ENCODE measurements at regions not wholly inside any gene's neighbourhood (a gene's known extent, or its start where the extent isn't known, plus 50 kb on each side); places are given as distances from the start of the nearest gene placed in this dataset.

DNA sequence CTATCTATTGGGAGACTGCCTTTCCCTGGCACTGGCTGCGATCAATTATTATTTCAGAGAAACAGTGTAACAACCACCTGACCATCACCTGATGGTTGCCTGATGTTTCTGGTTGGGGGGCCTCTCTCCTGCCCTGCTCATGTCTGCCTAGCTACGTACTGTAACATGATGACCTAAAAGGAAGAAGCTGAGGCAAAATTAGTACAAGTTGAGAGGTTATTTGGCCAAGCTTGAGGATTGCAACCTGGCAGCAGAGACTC, 58.3 kb downstream of the OLFML3 start:
- no peak overlapping the region for H3K9ac ChIP-seq (ENCODE audit: low read length)
- H4K20me1 ChIP-seq (ENCODE audit: insufficient read depth, low read length) = no peaks in the 10 kb centered on the region
- Mint-ChIP-seq H3K4me1 (ENCODE audit: low read depth, unreplicated experiment) (peaks cover 3% of the 10 kb centered on the region), H3K27me3 (ENCODE audit: low read depth, unreplicated experiment) (peaks cover 16% of the 10 kb centered on the region), H3K4me3 (ENCODE audit: unreplicated experiment) (no peak overlapping the region), H3K36me3 (ENCODE audit: low read depth, unreplicated experiment) (no peaks in the 10 kb centered on the region), H3K27ac (ENCODE audit: unreplicated experiment) (no peak overlapping the region), H3K9me3 (ENCODE audit: unreplicated experiment) (no peaks in the 10 kb centered on the region)
- FAIRE-seq = no peak
- DNase-seq (ENCODE audit: low read depth) = no peak
- no peak overlapping the region for H3K27ac ChIP-seq (ENCODE audit: low read depth, low read length)
- no peak overlapping the region for H2AFZ ChIP-seq (ENCODE audit: low read depth, low read length)
- no peaks in the 10 kb centered on the region for H3K9me3 ChIP-seq (ENCODE audit: insufficient read depth, low read depth, low read length)
- TF ChIP-seq, protein P1, sequence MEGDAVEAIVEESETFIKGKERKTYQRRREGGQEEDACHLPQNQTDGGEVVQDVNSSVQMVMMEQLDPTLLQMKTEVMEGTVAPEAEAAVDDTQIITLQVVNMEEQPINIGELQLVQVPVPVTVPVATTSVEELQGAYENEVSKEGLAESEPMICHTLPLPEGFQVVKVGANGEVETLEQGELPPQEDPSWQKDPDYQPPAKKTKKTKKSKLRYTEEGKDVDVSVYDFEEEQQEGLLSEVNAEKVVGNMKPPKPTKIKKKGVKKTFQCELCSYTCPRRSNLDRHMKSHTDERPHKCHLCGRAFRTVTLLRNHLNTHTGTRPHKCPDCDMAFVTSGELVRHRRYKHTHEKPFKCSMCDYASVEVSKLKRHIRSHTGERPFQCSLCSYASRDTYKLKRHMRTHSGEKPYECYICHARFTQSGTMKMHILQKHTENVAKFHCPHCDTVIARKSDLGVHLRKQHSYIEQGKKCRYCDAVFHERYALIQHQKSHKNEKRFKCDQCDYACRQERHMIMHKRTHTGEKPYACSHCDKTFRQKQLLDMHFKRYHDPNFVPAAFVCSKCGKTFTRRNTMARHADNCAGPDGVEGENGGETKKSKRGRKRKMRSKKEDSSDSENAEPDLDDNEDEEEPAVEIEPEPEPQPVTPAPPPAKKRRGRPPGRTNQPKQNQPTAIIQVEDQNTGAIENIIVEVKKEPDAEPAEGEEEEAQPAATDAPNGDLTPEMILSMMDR (IDR thresholded peaks at IDR 0.05; ENCODE audit: insufficient read depth, low read depth, low read length) = no peak
- no peak for TF ChIP-seq EZH2 (IDR thresholded peaks at IDR 0.05; ENCODE audit: insufficient read depth, low read length)
- H3K4me3 ChIP-seq (ENCODE audit: insufficient read depth, low read depth, low read length) = no peak overlapping the region
- H3K4me2 ChIP-seq (ENCODE audit: low read length) = no peak overlapping the region
- H3K4me1 ChIP-seq (ENCODE audit: insufficient read depth, low read length) = peaks cover 8% of the 10 kb centered on the region
- no peaks in the 10 kb centered on the region for H3K79me2 ChIP-seq (ENCODE audit: insufficient read depth, low read length)
- H3K27me3 ChIP-seq (ENCODE audit: insufficient read depth, low read length) = peaks cover 7% of the 10 kb centered on the region
- H3K36me3 ChIP-seq (ENCODE audit: insufficient read depth, low read length) = no peaks in the 10 kb centered on the region

DNA sequence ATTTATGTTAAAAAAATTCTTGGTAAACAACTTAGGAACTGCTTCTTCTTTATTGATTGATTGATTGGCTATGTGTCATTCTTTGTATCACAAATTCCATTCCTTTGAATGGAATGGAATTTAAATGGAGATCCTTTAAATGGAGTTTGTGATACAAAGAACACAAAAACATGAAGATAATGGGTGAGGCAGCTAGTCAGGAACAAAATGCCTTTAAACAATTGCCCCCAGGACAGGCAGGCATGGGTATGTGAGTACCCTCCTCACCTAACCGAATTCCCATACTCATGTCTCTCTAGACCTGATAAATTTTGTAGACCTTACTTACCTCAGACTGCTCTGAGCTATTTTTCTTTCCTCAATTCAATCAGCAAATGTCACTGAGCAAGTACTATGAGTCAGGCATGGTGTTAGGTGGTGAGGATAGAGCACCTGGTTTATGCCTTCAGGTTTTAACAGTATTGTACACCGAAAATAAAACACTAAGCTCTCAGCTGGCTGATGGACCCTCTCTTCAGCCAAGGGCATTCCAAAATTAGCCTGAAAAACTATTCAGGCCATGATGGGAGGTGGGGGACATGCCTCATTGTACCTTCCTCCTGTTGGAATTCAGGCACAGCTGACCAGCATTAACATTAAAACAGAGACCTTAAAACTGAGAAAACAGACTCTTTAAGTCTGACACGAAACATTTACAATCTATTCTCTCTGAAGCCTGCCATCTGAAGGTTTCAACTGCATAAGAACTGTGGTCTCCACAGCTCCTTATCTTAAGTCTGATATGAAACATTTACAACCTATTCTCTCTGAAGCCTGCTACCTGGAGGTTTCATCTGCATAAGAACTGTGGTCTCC, 58.9 kb downstream of the OLFML3 start:
- TF ChIP-seq EZH2 (IDR thresholded peaks at IDR 0.05; ENCODE audit: insufficient read depth, low read length) = no peak
- TF ChIP-seq, protein P1 (IDR thresholded peaks at IDR 0.05; ENCODE audit: insufficient read depth, low read depth, low read length) = no peak
- peaks cover 16% of the 10 kb centered on the region for H3K27me3 Mint-ChIP-seq (ENCODE audit: low read depth, unreplicated experiment)
- Histone ChIP-seq H3K9ac (ENCODE audit: low read length) (no peak overlapping the region), H3K9me3 (ENCODE audit: insufficient read depth, low read depth, low read length) (no peaks in the 10 kb centered on the region), H3K27me3 (ENCODE audit: insufficient read depth, low read length) (peaks cover 10% of the 10 kb centered on the region), H3K27ac (ENCODE audit: low read depth, low read length) (no peak overlapping the region), H3K4me2 (ENCODE audit: low read length) (no peak overlapping the region), H3K36me3 (ENCODE audit: insufficient read depth, low read length) (no peaks in the 10 kb centered on the region), H4K20me1 (ENCODE audit: insufficient read depth, low read length) (no peaks in the 10 kb centered on the region), H2AFZ (ENCODE audit: low read depth, low read length) (no peak overlapping the region), H3K4me1 (ENCODE audit: insufficient read depth, low read length) (peaks cover 2% of the 10 kb centered on the region), H3K4me3 (ENCODE audit: insufficient read depth, low read depth, low read length) (no peak overlapping the region), H3K79me2 (ENCODE audit: insufficient read depth, low read length) (no peaks in the 10 kb centered on the region)
- no peak for DNase-seq (ENCODE audit: low read depth)
- FAIRE-seq = no peak
- H3K36me3 Mint-ChIP-seq (ENCODE audit: low read depth, unreplicated experiment) = no peaks in the 10 kb centered on the region
- no peaks in the 10 kb centered on the region for H3K9me3 Mint-ChIP-seq (ENCODE audit: unreplicated experiment)
- peaks cover 3% of the 10 kb centered on the region for H3K4me1 Mint-ChIP-seq (ENCODE audit: low read depth, unreplicated experiment)
- no peak overlapping the region for H3K27ac Mint-ChIP-seq (ENCODE audit: unreplicated experiment)
- H3K4me3 Mint-ChIP-seq (ENCODE audit: unreplicated experiment) = no peak overlapping the region
